Activated CD8-positive, alpha-beta memory T cell treated with anti-CD3 and anti-CD28 coated beads, Interleukin-2, amount 50 U/mL, for 1 hour (primary cell): ENCODE measurements at regions not wholly inside any gene's neighbourhood (a gene's known extent, or its start where the extent isn't known, plus 50 kb on each side); places are given as distances from the start of the nearest gene placed in this dataset.

Experiments
- DNase-seq: peaks from one replicate; pipeline ENCODE4 v3.0.0-alpha.2; 2020; ENCODE audit errors: extremely low read depth

DNA sequence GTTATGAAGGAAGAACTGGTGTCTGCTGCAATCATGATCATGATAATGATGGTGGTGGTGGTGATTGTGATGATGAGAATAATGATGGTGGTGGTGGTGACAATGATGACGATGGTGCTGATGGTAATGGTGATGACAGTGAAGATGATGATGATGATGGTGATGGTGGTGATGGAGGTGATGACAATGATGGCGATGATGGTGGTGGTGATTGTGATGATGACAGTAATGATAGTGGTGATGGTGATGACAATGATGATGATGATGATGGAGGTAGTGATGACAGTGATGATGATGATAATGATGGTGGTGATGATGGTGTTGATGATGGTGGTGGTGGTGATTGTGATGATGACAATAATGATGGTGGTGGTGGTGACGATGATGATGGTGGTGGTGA is 52.8 kb upstream of the ANO1 start:
- DNase-seq = no peak

DNA sequence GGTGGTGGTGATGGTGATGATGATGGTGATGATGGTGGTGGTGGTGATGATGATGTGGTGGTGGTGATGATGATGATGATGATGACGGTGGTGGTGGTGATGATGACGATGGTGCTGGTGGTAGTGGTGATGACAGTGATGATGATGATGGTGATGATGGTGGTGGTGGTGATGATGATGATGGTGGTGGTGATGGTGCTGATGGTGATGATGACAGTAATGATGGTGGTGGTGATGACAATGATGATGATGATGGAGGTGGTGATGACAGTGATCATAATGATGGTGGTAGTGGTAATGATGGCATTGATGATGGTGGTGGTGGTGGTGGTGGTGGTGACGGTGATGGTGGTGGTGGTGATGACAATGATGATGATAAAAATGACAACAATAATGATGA is 52.1 kb upstream of the ANO1 start:
- DNase-seq = no peak

DNA sequence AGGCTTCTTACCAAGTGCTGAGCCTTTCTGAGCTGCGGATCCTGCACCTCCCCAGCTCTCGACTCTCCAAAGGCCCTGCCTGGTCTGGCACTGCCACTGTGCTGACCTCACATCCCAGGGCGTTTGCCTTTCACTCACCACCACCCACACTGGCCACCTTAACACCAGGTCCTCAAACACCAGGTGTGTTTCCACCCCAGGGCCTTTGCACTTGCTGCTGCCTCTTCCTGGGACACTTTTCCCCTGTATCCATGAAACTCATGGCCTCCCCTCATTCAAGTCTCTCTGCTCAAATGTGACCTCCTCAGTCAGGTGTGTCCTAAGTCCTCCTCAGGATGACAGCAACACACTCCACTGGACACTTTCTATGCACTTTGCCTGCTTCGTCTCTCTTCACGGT is 51.4 kb upstream of the ANO1 start:
- DNase-seq = no peak

DNA sequence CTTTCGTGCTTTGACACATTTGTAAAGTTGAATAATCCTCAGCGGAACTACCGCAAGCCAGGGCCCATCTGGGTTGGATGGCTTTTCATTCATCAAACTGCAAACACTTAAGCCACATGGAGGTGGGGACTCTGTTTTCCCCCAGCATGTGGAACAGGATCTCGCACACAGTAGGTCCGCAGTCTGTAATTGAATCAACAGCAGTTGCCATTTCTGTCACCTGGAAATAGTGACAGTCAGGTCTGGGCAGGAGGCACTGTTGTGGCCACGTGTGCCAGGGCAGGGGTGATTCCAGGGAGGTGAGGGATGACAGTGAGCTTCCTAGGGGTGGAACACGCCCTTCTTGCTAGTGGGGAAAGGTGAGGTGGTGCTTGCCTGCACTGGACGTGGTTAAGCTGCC is 50.7 kb upstream of the ANO1 start:
- no peak for DNase-seq

DNA sequence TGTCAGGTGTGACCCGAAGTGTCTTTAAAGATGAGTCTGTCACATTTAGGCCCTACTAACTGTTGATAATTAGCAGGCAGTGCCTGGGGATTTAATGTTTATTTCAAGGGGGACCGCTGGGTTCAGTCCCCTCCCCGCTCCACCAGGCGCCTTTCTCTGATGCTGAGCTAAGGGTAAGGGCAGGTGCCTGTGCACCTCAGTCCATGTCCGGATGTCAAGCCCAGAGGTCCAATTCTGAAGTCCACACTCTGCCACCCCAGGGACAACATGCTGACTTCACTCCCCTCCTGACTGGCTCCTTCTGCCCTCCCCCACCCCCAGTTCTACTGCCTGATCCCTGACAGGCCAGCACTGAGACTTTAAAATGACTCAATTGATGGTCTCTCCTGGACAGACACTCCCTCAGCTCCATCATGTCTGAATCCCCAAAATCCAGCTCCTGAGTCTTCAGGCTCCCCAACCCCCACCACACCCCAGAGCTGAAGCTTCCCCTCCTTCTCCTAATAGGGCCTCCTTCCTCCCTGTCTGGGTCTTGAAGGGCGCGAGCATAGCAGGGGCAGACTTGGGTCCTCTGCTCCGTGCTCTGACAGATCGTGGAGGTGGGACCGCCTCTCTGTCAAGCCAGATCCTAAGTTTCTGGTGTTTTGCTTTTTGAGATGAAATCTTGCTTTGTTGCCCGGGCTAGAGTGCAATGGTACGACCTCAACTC is 49.8 kb upstream of the ANO1 start:
- DNase-seq = no peak
